HepG2 (cell line): ENCODE measurements at regions not wholly inside any gene's neighbourhood (a gene's known extent, or its start where the extent isn't known, plus 50 kb on each side); places are given as distances from the start of the nearest gene placed in this dataset.

Source experiments
- AHR ChIP-seq: IDR thresholded peaks from 2 replicates; pipeline ENCODE4 v1.6.1; 2018; ENCODE audit warnings: missing genetic modification reagents, missing compliant biosample characterization
- ATM ChIP-seq: fragments of 450-650 bp; IDR thresholded peaks from 2 replicates; pipeline ENCODE4 v1.7.1; 2017; ENCODE audit warnings: mild to moderate bottlenecking, borderline replicate concordance
- CEBPB ChIP-seq: IDR thresholded peaks from 2 replicates; pipeline ENCODE4 v1.6.1; 2011; ENCODE audit warnings: low read depth, low read length, improper control_type of control experiment, borderline replicate concordance
- FOXM1 ChIP-seq: sonication (generic); formaldehyde crosslinking; IDR thresholded peaks from 2 replicates; pipeline ENCODE4 v1.5.0; 2020; ENCODE audit warnings: missing genetic modification reagents
- KDM5B ChIP-seq: sonication (generic); formaldehyde crosslinking; IDR thresholded peaks from 2 replicates; pipeline ENCODE4 v1.4.0; 2020; ENCODE audit warnings: missing genetic modification reagents, mild to moderate bottlenecking, borderline replicate concordance
- KDM6A ChIP-seq: IDR thresholded peaks from 2 replicates; pipeline ENCODE4 v1.6.1; 2016; ENCODE audit warnings: low read depth
- KMT2B ChIP-seq: IDR thresholded peaks from 2 replicates; pipeline ENCODE4 v1.6.1; 2016; ENCODE audit warnings: missing genetic modification reagents, missing compliant biosample characterization
- MED1 ChIP-seq: sonication (generic); formaldehyde crosslinking; IDR thresholded peaks from 2 replicates; pipeline ENCODE4 v1.4.0; 2020; ENCODE audit warnings: missing genetic modification reagents
- NFIB ChIP-seq: sonication (generic); formaldehyde crosslinking; IDR thresholded peaks from 2 replicates; pipeline ENCODE4 v1.9.0; 2021; ENCODE audit warnings: missing genetic modification reagents, mild to moderate bottlenecking, borderline replicate concordance
- NKX3-1 ChIP-seq: sonication (generic); formaldehyde crosslinking; IDR thresholded peaks from 2 replicates; pipeline ENCODE4 v1.5.0; 2020; ENCODE audit warnings: missing genetic modification reagents
- PRMT3 ChIP-seq: sonication (generic); formaldehyde crosslinking; IDR thresholded peaks from 2 replicates; pipeline ENCODE4 v1.8.1; 2022; ENCODE audit warnings: low read depth, mild to moderate bottlenecking, moderate library complexity, missing genetic modification reagents, borderline replicate concordance
- SOX13 ChIP-seq, 3 experiments: fragments of 450-650 bp in 1 of 3; sonication (generic) in 1 of 3; formaldehyde crosslinking in 1 of 3; IDR thresholded peaks in 2 of 3; conservative IDR thresholded peaks in 1 of 3; 2 replicates each; pipeline versions ENCODE4 v1.5.0 to v1.6.1; 2016 to 2020; ENCODE audit warnings: antibody characterized with exemption in 1 of 3, mild to moderate bottlenecking in 1 of 3, missing compliant biosample characterization in 1 of 3, missing genetic modification reagents in 1 of 3, moderate library complexity in 1 of 3
- TP53 ChIP-seq: sonication (generic); formaldehyde crosslinking; conservative IDR thresholded peaks from 2 replicates; pipeline ENCODE4 v1.4.0; 2020; ENCODE audit warnings: missing genetic modification reagents
- ZBTB37 ChIP-seq: sonication (generic); formaldehyde crosslinking; IDR thresholded peaks from 2 replicates; pipeline ENCODE4 v1.4.0; 2020; ENCODE audit warnings: mild to moderate bottlenecking, missing genetic modification reagents
- ZBTB46 ChIP-seq: sonication (generic); formaldehyde crosslinking; IDR thresholded peaks from 2 replicates; pipeline ENCODE4 v1.4.0; 2020; ENCODE audit warnings: mild to moderate bottlenecking, missing genetic modification reagents, borderline replicate concordance
- ZFY ChIP-seq: sonication (generic); formaldehyde crosslinking; IDR thresholded peaks from 2 replicates; pipeline ENCODE4 v1.4.0; 2020; ENCODE audit warnings: missing genetic modification reagents
- ZNF207 ChIP-seq: fragments of 450-650 bp; IDR thresholded peaks from 2 replicates; pipeline ENCODE4 v1.6.1; 2016; ENCODE audit warnings: antibody characterized with exemption, borderline replicate concordance
- ZNF616 ChIP-seq: sonication (generic); formaldehyde crosslinking; IDR thresholded peaks from 2 replicates; pipeline ENCODE4 v1.5.0; 2020; ENCODE audit warnings: low read depth, mild to moderate bottlenecking, missing genetic modification reagents
- ZNF709 ChIP-seq: sonication (generic); formaldehyde crosslinking; IDR thresholded peaks from 2 replicates; pipeline ENCODE4 v1.5.0; 2020; ENCODE audit warnings: mild to moderate bottlenecking, missing genetic modification reagents
- ZSCAN9 ChIP-seq: IDR thresholded peaks from 2 replicates; pipeline ENCODE4 v1.6.1; 2016; ENCODE audit warnings: borderline replicate concordance
- TF ChIP-seq, protein P1 (sequence below), 2 experiments: sonication (generic) in 1 of 2; formaldehyde crosslinking in 1 of 2; IDR thresholded peaks; 2 replicates each; pipeline versions ENCODE4 v1.4.0 to v1.6.1; 2018 to 2020; ENCODE audit warnings: missing genetic modification reagents in 2 of 2, borderline replicate concordance in 1 of 2, low read depth in 1 of 2, mild to moderate bottlenecking in 1 of 2, missing biosample characterization in 1 of 2

GRCh38 chr3:40780291-40780924, 255.6 kb downstream of the ZNF621 start (continued):
- TF ChIP-seq MED1 (CRISPR knock-in tag) (0 out of 2 replicates have a peak, but pooled peaks have one; percentile 19), KDM5B (CRISPR knock-in tag) (0 out of 2 replicates have a peak, but pooled peaks have one; percentile 36), AHR (CRISPR knock-in tag) (no peak), CEBPB (no peak), SOX13 (IDR thresholded peaks at IDR 0.05) (no peak), SOX13 (CRISPR knock-in tag; conservative IDR thresholded peaks at IDR 0.05 in 1 of 2, IDR thresholded peaks at IDR 0.05 in 1 of 2) (peak in 1 of 2 experiments; percentile 83; a peak in 2 of 4 replicates), NKX3-1 (CRISPR knock-in tag) (no peak), ZBTB46 (no peak), KMT2B (CRISPR knock-in tag) (no peak), ZFY (CRISPR knock-in tag) (0 out of 2 replicates have a peak, but pooled peaks have one; percentile 35), ZNF709 (no peak), ZBTB37 (CRISPR knock-in tag) (no peak), KDM6A (CRISPR knock-in tag) (no peak), ZNF616 (no peak), ZNF207 (no peak), ZSCAN9 (no peak), PRMT3 (CRISPR knock-in tag) (no peak), TP53 (no peak), ATM (no peak), NFIB (CRISPR knock-in tag) (no peak), FOXM1 (CRISPR knock-in tag) (no peak)
- TF ChIP-seq, protein P1, sequence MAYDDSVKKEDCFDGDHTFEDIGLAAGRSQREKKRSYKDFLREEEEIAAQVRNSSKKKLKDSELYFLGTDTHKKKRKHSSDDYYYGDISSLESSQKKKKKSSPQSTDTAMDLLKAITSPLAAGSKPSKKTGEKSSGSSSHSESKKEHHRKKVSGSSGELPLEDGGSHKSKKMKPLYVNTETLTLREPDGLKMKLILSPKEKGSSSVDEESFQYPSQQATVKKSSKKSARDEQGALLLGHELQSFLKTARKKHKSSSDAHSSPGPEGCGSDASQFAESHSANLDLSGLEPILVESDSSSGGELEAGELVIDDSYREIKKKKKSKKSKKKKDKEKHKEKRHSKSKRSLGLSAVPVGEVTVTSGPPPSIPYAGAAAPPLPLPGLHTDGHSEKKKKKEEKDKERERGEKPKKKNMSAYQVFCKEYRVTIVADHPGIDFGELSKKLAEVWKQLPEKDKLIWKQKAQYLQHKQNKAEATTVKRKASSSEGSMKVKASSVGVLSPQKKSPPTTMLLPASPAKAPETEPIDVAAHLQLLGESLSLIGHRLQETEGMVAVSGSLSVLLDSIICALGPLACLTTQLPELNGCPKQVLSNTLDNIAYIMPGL (CRISPR knock-in tag; IDR thresholded peaks at IDR 0.05; ENCODE audit: borderline replicate concordance in 1 of 2, low read depth in 1 of 2): no peak
